OCI-LY1 (cell line): ENCODE measurements at regions not wholly inside any gene's neighbourhood (a gene's known extent, or its start where the extent isn't known, plus 50 kb on each side); places are given as distances from the start of the nearest gene placed in this dataset.

ENCODE experiments used
- H2AFZ ChIP-seq: fragments of 200-600 bp; sonication (generic), shearing (Covaris generic); 2 replicates; pipeline ENCODE4 v1.6.0; 2014; ENCODE audit warnings: antibody characterized with exemption, mild to moderate bottlenecking, low read length
- H3F3A ChIP-seq: fragments of 200-600 bp; sonication (generic), shearing (Covaris generic); 2 replicates; pipeline ENCODE4 v1.6.0; 2014; ENCODE audit warnings: mild to moderate bottlenecking, antibody characterized with exemption, low read length, moderate library complexity; ENCODE audit not compliant: insufficient read depth
- H3K27ac ChIP-seq: fragments of 200-600 bp; sonication (generic); 2 replicates; pipeline ENCODE4 v1.5.1; 2014; ENCODE audit warnings: low read length, mixed run types, mild to moderate bottlenecking, low read depth; ENCODE audit not compliant: poor library complexity, severe bottlenecking
- H3K27me3 ChIP-seq: fragments of 200-600 bp; sonication (generic); 2 replicates; pipeline ENCODE4 v1.6.0; 2014; ENCODE audit warnings: antibody characterized with exemption, mild to moderate bottlenecking, low read length, moderate library complexity; ENCODE audit not compliant: insufficient read depth
- H3K36me3 ChIP-seq: fragments of 200-600 bp; sonication (generic); 2 replicates; pipeline ENCODE4 v1.6.1; 2014; ENCODE audit warnings: mild to moderate bottlenecking, antibody characterized with exemption, low read length, moderate library complexity, mixed read lengths; ENCODE audit not compliant: insufficient read depth
- H3K4me1 ChIP-seq: fragments of 200-600 bp; sonication (generic); 2 replicates; pipeline ENCODE4 v1.5.1; 2014; ENCODE audit warnings: mild to moderate bottlenecking, low read length, moderate library complexity; ENCODE audit not compliant: insufficient read depth, severe bottlenecking
- H3K4me2 ChIP-seq: fragments of 200-600 bp; sonication (generic), shearing (Covaris generic); 2 replicates; pipeline ENCODE4 v1.6.1; 2014; ENCODE audit warnings: low read length
- H3K4me3 ChIP-seq: fragments of 200-600 bp; sonication (generic); 2 replicates; pipeline ENCODE4 v1.5.1; 2014; ENCODE audit warnings: low read length, low read depth, mild to moderate bottlenecking, mixed read lengths; ENCODE audit not compliant: poor library complexity, severe bottlenecking
- H3K79me2 ChIP-seq: fragments of 200-600 bp; shearing (Covaris generic); 2 replicates; pipeline ENCODE4 v1.6.1; 2016; ENCODE audit warnings: mixed run types, low read length, mixed read lengths; ENCODE audit not compliant: insufficient read depth
- H3K9ac ChIP-seq: fragments of 200-600 bp; sonication (generic), shearing (Covaris generic); 2 replicates; pipeline ENCODE4 v1.6.1; 2014; ENCODE audit warnings: mild to moderate bottlenecking, low read length, mixed read lengths
- H3K9me2 ChIP-seq: fragments of 200-600 bp; sonication (generic), shearing (Covaris generic); 2 replicates; pipeline ENCODE4 v1.6.1; 2014; ENCODE audit warnings: low read depth, mild to moderate bottlenecking, low read length, mixed read lengths
- H3K9me3 ChIP-seq: fragments of 200-600 bp; shearing (Covaris generic); 2 replicates; pipeline ENCODE4 v1.6.1; 2014; ENCODE audit warnings: low read length, mixed read lengths
- H4K20me1 ChIP-seq: fragments of 200-600 bp; sonication (generic), shearing (Covaris generic); 2 replicates; pipeline ENCODE4 v1.6.0; 2016; ENCODE audit warnings: mild to moderate bottlenecking, low read length; ENCODE audit not compliant: insufficient read depth
- CTCF ChIP-seq: fragments of 200-600 bp; sonication (generic), shearing (Covaris generic); IDR thresholded peaks from 2 replicates; pipeline ENCODE4 v1.5.1; 2017; ENCODE audit warnings: mild to moderate bottlenecking, antibody characterized with exemption, low read length, moderate library complexity, mixed read lengths
- EZH2 ChIP-seq: fragments of 200-600 bp; sonication (generic), shearing (Covaris generic); IDR thresholded peaks from 2 replicates; pipeline ENCODE4 v1.8.0; 2017; ENCODE audit warnings: borderline replicate concordance, mixed run types, mild to moderate bottlenecking, antibody characterized with exemption, low read length, moderate library complexity, mixed read lengths

GRCh38 chr11:37322333-37323194, 724.5 kb upstream of the RAG2 start:
- no peaks in the 10 kb centered on the region for H3K79me2 ChIP-seq
- no peak overlapping the region for H3K9ac ChIP-seq
- H3K27me3 ChIP-seq = no peaks in the 10 kb centered on the region
- H3K36me3 ChIP-seq = no peaks in the 10 kb centered on the region
- no peaks in the 10 kb centered on the region for H3F3A ChIP-seq
- H3K27ac ChIP-seq = no peak overlapping the region
- no peak overlapping the region for H3K4me3 ChIP-seq
- H3K9me3 ChIP-seq = no peaks in the 10 kb centered on the region
- TF ChIP-seq CTCF (no peak), EZH2 (no peak)
- H4K20me1 ChIP-seq = no peaks in the 10 kb centered on the region
- H3K4me2 ChIP-seq = no peak overlapping the region
- H3K9me2 ChIP-seq = no peaks in the 10 kb centered on the region
- H3K4me1 ChIP-seq = no peaks in the 10 kb centered on the region
- no peak overlapping the region for H2AFZ ChIP-seq

GRCh38 chr11:37320921-37321320, 722.9 kb upstream of the RAG2 start:
- no peak overlapping the region for H3K27ac ChIP-seq
- no peaks in the 10 kb centered on the region for H3F3A ChIP-seq
- H3K4me2 ChIP-seq = no peak overlapping the region
- H3K4me1 ChIP-seq = no peaks in the 10 kb centered on the region
- no peaks in the 10 kb centered on the region for H3K36me3 ChIP-seq
- no peaks in the 10 kb centered on the region for H4K20me1 ChIP-seq
- no peaks in the 10 kb centered on the region for H3K79me2 ChIP-seq
- H3K4me3 ChIP-seq = no peak overlapping the region
- no peaks in the 10 kb centered on the region for H3K9me2 ChIP-seq
- no peaks in the 10 kb centered on the region for H3K9me3 ChIP-seq
- no peak overlapping the region for H2AFZ ChIP-seq
- H3K9ac ChIP-seq = no peak overlapping the region
- H3K27me3 ChIP-seq = no peaks in the 10 kb centered on the region
- TF ChIP-seq CTCF = no peak
- TF ChIP-seq EZH2 = no peak

GRCh38 chr11:37317803-37318202, 719.8 kb upstream of the RAG2 start:
- H2AFZ ChIP-seq = no peak overlapping the region
- H3K36me3 ChIP-seq = no peaks in the 10 kb centered on the region
- no peaks in the 10 kb centered on the region for H3K9me2 ChIP-seq
- H3K4me2 ChIP-seq = no peak overlapping the region
- H3K4me1 ChIP-seq = no peaks in the 10 kb centered on the region
- H3F3A ChIP-seq = no peaks in the 10 kb centered on the region
- H3K4me3 ChIP-seq = no peak overlapping the region
- H3K9ac ChIP-seq = no peak overlapping the region
- H4K20me1 ChIP-seq = no peaks in the 10 kb centered on the region
- no peaks in the 10 kb centered on the region for H3K79me2 ChIP-seq
- H3K9me3 ChIP-seq = no peaks in the 10 kb centered on the region
- no peaks in the 10 kb centered on the region for H3K27me3 ChIP-seq
- no peak overlapping the region for H3K27ac ChIP-seq
- TF ChIP-seq EZH2 (no peak), CTCF (no peak)
